CD4-positive, alpha-beta T cell treated with Interleukin-21 for 1 hour (primary cell): ENCODE measurements at regions not wholly inside any gene's neighbourhood (a gene's known extent, or its start where the extent isn't known, plus 50 kb on each side); places are given as distances from the start of the nearest gene placed in this dataset.

Experiments used
- DNase-seq: peaks from one replicate; pipeline ENCODE4 v3.0.0-alpha.2; 2020

DNA sequence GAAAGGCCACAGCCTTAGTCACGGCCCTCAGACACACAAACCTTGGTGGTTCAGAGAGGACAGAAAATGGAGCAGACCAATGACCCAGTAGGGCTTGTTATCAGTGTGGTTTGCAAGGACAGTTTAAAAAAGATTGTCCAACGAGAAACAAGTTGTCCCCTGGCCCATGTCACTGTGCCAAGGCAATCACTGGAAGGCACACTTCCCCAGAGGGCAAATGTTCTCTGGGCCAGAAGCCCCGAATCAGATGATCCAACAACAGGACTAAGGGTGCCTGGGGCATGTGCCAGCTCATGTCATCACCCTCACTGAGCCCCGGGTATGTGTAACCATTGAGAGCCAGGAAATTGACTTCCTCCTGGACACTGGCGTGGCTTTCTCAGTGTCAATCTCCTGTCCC is 950.1 kb upstream of the CTNND2 start:
- DNase-seq: no peak

GRCh38 chr5:12851761-12852160 is 947.5 kb upstream of the CTNND2 start:
- no peak for DNase-seq

DNA sequence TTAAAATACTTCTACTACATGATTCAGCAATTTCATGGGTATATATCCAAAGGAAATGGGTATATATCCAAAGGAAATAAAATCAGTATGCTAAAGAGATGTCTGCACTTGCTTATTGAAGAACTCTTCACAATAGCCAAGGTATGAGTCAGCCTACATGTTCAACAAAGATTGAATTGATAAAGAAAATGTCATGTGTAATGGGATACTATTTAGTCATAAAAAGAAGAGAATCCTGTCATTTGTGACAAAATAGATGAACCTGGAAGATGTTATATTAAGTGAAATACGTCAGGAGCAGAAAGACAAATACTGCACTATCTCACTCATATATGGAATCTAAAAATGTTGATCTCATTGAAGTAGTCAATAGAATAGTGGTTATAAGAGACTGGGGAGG is 944.5 kb upstream of the CTNND2 start:
- no peak for DNase-seq

DNA sequence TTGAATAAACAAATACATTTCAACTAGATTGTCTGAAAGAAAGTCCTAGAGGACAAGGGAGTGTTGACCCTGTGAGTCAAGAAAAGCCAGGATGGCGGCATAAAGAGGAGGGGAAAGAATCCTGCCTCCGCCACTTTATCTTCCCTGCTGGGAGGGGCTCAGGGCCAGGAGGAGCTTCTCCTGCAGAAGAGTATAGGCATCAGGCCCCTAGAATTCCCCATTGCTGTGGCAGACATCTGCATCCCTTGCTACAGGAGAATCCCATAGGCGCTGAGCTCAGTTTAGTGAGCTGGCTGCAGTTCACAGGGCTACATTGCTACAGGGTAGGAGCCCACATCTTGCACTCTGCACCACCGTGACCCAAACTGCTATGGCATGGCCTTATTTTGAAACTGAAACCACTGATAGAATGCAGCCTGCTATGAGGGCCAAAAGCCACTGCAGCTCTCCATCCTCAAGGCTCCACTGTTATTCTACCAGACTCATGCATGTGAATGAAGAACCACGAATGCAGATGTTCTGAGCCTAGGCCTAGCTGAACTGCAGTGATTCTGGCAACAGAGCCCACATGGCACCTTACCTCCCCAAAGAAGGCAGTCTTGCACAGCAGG is 941.4 kb upstream of the CTNND2 start:
- no peak for DNase-seq

DNA sequence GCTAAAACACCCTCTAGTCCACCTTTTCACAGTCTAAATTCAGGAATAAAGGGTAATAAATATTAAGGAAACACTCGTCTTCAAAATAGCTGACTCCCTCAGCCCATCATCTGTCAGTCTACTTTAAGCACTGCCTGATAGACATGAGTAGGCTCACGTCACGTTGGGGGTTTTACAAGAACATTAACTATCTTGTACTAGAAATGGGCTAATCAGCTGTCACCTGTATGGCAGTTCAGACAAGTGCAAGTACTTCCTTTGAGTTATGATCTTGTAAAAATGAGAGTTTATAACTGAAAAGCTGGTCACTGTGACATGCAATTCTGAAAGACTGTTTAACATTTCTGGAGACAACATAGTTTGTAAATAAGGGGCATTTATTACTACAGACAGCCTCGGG is 936.7 kb upstream of the CTNND2 start:
- no peak for DNase-seq

- no peak for DNase-seq
Observed at GRCh38 chr5:12837592-12837991, 933.3 kb upstream of the CTNND2 start.

DNA sequence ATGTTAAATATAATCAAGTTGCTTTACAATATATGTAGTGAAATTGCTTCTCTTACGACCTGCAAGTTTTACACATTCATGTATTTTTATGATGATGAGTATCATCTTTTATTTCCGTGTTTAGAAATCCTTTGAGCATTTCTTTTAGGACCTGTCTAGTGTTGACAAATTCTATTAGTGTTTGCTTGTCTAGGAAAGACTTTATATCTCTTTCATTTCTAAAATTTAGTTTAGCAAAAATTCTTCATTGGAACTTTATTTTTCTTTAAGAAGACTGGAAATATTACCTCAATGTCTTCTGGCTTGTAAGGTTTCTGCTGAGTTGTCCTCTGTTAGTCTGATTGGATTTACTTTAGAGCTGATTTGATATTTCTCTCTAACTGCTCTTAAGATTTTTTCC is 920.9 kb upstream of the CTNND2 start:
- DNase-seq: no peak

- DNase-seq: no peak
Observed at GRCh38 chr5:12805165-12805698, 901.0 kb upstream of the CTNND2 start.

DNA sequence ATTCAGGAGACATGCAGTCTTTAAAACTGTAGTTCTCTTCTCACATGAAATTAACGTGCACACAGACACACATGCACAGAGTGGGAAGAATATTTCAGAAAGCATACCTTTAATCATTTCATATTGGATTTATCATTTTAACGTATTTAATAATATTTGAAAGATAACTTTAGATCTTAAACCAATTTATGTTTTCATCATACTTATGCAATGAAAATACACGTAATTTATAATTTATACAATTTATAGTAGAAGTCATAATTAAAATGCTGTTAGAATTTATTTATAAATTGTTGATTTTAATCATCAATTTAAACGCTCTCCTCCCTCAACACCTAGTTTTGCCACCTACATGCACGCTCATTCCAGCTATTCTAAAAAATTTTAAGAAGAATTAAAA is 894.9 kb upstream of the CTNND2 start:
- no peak for DNase-seq

GRCh38 chr5:12795333-12795663 is 891.1 kb upstream of the CTNND2 start:
- no peak for DNase-seq

DNA sequence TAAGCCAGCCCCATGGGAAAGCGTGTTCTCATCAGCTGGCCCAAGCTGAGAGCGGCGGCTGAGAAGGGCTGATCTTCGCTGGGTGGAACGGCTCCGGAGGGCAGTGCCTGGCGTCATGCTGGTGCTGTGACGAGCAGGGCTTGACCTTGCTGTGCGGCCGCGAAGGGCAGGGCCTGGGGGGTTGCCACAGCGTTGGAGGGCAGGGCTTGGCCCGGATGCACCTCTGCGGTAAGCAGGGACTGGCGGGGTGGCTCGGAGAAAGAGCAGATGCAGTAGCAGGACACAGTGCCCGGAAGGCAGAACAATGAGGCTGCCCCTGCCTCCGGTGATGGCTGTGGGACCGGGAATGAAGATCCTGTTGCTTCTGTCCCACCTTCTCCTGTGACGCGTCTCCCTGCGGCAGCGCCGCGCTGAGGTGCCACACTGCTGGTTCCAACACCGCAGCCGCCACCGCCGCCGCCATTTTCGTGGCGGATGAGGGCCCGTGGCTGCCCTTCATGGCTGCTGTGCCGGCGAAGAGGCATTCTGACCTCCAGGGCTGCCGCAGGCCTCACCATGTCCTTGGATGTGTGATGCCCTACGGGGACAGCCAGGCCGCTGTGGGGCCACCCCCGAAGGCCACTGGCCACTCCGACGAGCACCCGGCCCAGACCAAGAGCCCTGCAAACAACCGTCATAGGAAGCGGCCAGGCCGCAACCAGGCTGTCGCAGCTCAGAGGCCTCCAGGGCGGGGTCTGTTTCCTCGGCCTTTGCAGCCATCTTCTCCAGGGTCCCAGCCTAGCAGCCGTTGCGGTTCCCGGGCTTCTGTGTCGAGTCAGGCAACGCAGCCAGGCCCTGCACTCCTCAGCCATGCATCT is 890.5 kb upstream of the CTNND2 start:
- DNase-seq: no peak

GRCh38 chr5:12793373-12793772 is 889.1 kb upstream of the CTNND2 start:
- no peak for DNase-seq

DNA sequence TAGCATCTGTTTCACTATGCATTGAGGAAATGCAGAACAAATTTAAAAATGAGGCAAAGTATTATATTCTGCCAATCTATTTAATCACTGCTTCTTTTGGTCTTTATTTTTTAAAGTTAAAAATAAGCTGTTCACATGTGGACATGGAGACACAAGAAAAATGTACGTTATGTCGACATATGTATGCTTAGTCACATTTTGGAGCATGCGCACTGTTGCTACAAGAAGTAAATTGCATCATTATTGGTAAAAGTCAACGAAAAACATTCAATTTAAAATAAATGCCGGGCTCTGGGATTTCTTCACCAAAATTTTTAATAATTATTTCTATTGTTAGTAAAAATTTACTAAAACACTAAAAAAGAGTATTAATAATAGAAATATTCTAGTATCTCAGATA is 876.3 kb upstream of the CTNND2 start:
- DNase-seq: no peak

DNA sequence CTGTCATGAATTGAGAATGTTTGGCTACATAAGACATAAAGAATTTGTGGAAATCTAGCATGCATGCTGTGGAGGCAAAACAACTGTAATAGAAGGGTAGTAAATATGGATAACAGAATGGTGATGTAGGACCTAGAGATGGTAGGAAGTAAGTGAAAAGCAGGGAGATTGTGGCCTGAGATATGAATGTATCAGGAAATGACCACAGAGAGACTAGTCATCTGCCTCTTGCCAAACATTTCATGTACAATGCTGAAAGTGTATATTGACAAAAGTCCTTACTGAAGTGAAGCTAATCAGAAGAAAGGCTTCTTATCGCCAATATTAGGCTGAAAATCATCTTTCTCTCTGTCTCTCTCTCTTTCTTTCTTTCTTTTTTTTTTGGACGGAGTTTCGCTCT is 873.1 kb upstream of the CTNND2 start:
- no peak for DNase-seq

- DNase-seq: no peak
Observed at GRCh38 chr5:12772276-12772675, 868.0 kb upstream of the CTNND2 start.

- DNase-seq: no peak
Observed at GRCh38 chr5:12759377-12759776, 855.1 kb upstream of the CTNND2 start.

GRCh38 chr5:12757035-12757434 is 852.8 kb upstream of the CTNND2 start:
- no peak for DNase-seq

DNA sequence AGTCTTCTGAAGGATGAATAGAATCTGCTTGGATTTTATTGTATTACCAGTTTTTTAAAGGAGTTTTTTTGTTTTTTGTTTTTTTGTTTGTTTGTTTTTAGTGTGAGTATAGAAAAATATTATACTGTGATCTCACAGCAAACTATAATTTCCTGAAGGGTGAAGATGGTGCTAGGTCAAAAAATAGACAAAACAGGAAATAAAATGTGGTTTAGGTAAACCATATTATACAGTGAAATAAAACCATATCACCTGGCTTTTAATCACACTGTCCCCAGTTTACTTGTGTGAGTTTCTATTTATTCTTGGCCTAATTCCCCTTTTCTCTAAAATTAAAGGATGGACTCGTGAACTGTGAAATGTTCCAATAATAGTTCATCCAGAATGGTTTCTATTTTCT is 841.3 kb upstream of the CTNND2 start:
- no peak for DNase-seq

DNA sequence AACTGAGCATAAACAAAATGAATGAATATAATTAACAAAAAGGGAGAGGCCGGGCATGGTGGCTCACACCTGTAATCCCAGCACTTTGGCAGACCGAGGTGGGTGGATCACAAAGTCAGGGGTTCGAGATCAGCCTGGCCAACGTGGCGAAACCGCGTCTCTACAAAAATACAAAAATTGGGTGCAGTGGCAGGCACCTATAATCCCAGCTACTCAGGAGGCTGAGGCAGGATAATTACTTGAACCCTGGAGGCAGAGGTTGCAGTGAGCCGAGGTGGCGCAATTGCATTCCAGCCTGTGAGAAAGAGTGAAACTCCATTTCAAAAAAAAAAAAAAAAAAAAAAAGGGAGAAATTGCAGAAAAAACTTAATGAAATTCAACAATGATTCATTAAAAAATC is 839.3 kb upstream of the CTNND2 start:
- no peak for DNase-seq

DNA sequence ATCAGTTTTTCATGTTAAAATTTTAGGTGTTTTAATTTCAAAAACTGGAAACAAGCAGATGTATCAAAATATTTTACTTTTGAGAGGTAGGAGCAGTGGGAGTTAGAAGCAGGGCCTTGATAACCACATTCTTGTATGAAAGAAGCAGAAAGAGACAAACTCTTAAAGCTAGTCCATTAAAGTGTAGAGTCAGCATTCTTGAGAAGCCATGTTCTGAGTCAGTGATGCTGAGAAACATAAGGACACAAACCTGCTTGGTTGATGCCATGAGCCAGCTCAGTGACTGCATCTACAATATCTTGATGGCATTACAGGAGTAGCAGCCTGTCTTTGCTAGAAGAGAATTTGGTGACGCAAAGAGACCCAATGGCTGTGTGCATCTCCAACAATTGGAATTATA is 826.1 kb upstream of the CTNND2 start:
- no peak for DNase-seq

GRCh38 chr5:12716664-12717063 is 812.4 kb upstream of the CTNND2 start:
- no peak for DNase-seq

DNA sequence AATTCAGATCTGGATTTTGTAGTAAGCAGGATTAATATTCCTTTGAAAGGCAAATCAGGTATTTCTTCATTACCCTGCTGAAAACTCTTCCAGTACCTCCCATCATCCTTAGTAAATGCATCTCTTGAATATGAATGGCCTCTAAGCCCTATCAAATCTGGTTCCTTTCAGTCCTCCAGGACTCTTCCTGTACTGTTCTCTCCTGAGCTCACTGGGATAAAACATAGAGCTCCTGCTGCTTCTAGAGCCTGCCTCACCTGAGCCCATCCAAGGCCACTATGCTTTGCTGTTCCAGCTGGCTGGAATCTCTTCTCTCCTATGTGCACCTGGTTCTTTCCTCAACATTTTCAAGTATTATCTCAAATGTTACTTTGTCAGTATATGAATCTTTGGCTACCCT is 803.3 kb upstream of the CTNND2 start:
- DNase-seq: no peak

- no peak for DNase-seq
Observed at GRCh38 chr5:12704955-12705354, 800.7 kb upstream of the CTNND2 start.

- DNase-seq: no peak
Observed at GRCh38 chr5:12703254-12703653, 799.0 kb upstream of the CTNND2 start.

DNA sequence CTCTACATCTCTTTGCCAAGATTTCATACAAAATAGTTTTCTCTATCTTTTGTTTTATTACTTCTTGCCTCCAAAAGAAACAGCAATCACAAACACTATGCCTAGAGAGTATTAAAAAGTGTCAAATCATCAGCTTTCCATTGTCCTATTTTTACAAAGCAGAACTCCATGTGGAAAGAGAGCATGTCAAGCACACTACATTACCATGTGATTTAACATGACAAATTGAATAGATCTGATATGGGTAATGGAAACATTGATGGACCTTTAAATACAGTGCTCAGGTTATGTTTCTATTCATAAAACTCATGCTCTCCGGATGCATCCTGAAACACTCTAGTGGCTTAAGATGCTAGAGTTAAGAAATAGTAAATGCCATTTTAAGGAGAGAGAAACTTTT is 791.4 kb upstream of the CTNND2 start:
- DNase-seq: no peak
